Upper lobe of right lung (tissue), 1 donor: ENCODE measurements at regions not wholly inside any gene's neighbourhood (a gene's known extent, or its start where the extent isn't known, plus 50 kb on each side); places are given as distances from the start of the nearest gene placed in this dataset.

Source experiments
- ATAC-seq: fragments of 200-7000 bp; cut with Tn5 transposase; one replicate; pipeline ENCODE4 v1.9.1; 2020; ENCODE audit warnings: mild to moderate bottlenecking, moderate library complexity
- DNase-seq: peaks from one replicate; pipeline ENCODE4 v3.0.0-alpha.2; 2020
- H3K27ac ChIP-seq: fragments of 200-600 bp; one replicate; pipeline ENCODE4 v1.8.0; 2022
- H3K27me3 ChIP-seq: fragments of 200-600 bp; one replicate; pipeline ENCODE4 v1.8.0; 2022; ENCODE audit warnings: mild to moderate bottlenecking
- H3K36me3 ChIP-seq: fragments of 200-600 bp; one replicate; pipeline ENCODE4 v1.8.0; 2022
- H3K4me1 ChIP-seq: fragments of 200-600 bp; one replicate; pipeline ENCODE4 v1.8.0; 2022
- H3K4me3 ChIP-seq: fragments of 200-600 bp; one replicate; pipeline ENCODE4 v1.8.0; 2022; ENCODE audit warnings: mild to moderate bottlenecking
- H3K9me3 ChIP-seq: fragments of 200-600 bp; one replicate; pipeline ENCODE4 v1.8.0; 2022
- CTCF ChIP-seq: fragments of 200-600 bp; IDR thresholded peaks from one replicate; pipeline ENCODE4 v1.8.0; 2022; ENCODE audit warnings: antibody characterized with exemption
- intact Hi-C: fragments of 100-400 bp; cut with DNase I; formaldehyde crosslinking; loops from one replicate; pipeline ENCODE4 v1.11.0; 2022
- donor health status: DM: no; HTN: yes; CAD: no; lungs with severe emphysema.

- DNase-seq (no peak), ATAC-seq (peak; percentile 27)
- H3K4me3 ChIP-seq, result no peak overlapping the region
- no peaks in the 10 kb centered on the region for H3K27me3 ChIP-seq
- no peaks in the 10 kb centered on the region for H3K36me3 ChIP-seq
- no peaks in the 10 kb centered on the region for H3K9me3 ChIP-seq
- no peaks in the 10 kb centered on the region for H3K4me1 ChIP-seq
- H3K27ac ChIP-seq, result no peak overlapping the region
- no peak for TF ChIP-seq CTCF
- intact Hi-C loops, result no loop called here
Measured at GRCh38 chr13:40381935-40382764, 284.3 kb downstream of the FOXO1 start.

- intact Hi-C loops, result no loop called here
- no peak overlapping the region for H3K27ac ChIP-seq
- no peaks in the 10 kb centered on the region for H3K27me3 ChIP-seq
- no peaks in the 10 kb centered on the region for H3K36me3 ChIP-seq
- no peak for DNase-seq
- TF ChIP-seq CTCF, result no peak
- ATAC-seq, result no peak
- H3K4me1 ChIP-seq, result no peaks in the 10 kb centered on the region
- H3K9me3 ChIP-seq, result no peaks in the 10 kb centered on the region
- H3K4me3 ChIP-seq, result no peak overlapping the region
Measured at GRCh38 chr13:40383132-40383531, 283.3 kb downstream of the FOXO1 start.

GRCh38 chr13:40383885-40384284 lies 282.6 kb downstream of the FOXO1 start:
- ATAC-seq (no peak), DNase-seq (no peak)
- no peaks in the 10 kb centered on the region for H3K36me3 ChIP-seq
- H3K27me3 ChIP-seq, result no peaks in the 10 kb centered on the region
- no peaks in the 10 kb centered on the region for H3K4me1 ChIP-seq
- intact Hi-C loops, result no loop called here
- H3K27ac ChIP-seq, result no peak overlapping the region
- no peak for TF ChIP-seq CTCF
- no peaks in the 10 kb centered on the region for H3K9me3 ChIP-seq
- H3K4me3 ChIP-seq, result no peak overlapping the region

- H3K4me1 ChIP-seq, result no peaks in the 10 kb centered on the region
- intact Hi-C loops, result no loop called here
- no peaks in the 10 kb centered on the region for H3K9me3 ChIP-seq
- no peak overlapping the region for H3K4me3 ChIP-seq
- TF ChIP-seq CTCF, result no peak
- ATAC-seq (no peak), DNase-seq (no peak)
- H3K27ac ChIP-seq, result no peak overlapping the region
- no peaks in the 10 kb centered on the region for H3K27me3 ChIP-seq
- H3K36me3 ChIP-seq, result no peaks in the 10 kb centered on the region
Measured at GRCh38 chr13:40384976-40385857, 281.2 kb downstream of the FOXO1 start.

GRCh38 chr13:40385858-40386180 lies 280.6 kb downstream of the FOXO1 start:
- Histone ChIP-seq H3K4me1 (no peaks in the 10 kb centered on the region), H3K36me3 (no peaks in the 10 kb centered on the region), H3K9me3 (no peaks in the 10 kb centered on the region), H3K4me3 (no peak overlapping the region), H3K27ac (no peak overlapping the region), H3K27me3 (no peaks in the 10 kb centered on the region)
- intact Hi-C loops, result no loop called here
- DNase-seq, result no peak
- ATAC-seq, result no peak
- TF ChIP-seq CTCF, result no peak
